ENCODE measurements at regions not wholly inside any gene's neighbourhood (a gene's known extent, or its start where the extent isn't known, plus 50 kb on each side); places are given as distances from the start of the nearest gene placed in this dataset.

- no peak for TF ChIP-seq CTCF (IDR thresholded peaks at IDR 0.05; ENCODE audit: low read length, missing control alignments)
- no peak for DNase-seq (ENCODE audit: low read depth)
- no peak overlapping the region for H3K4me3 ChIP-seq (replicated peaks; ENCODE audit: low read depth, low read length)
Measured at GRCh38 chr5:176171171-176171760, 67.0 kb upstream of the SIMC1 start.

GRCh38 chr5:176172246-176172645 is 66.0 kb upstream of the SIMC1 start:
- no peak for DNase-seq (ENCODE audit: low read depth)
- TF ChIP-seq CTCF (IDR thresholded peaks at IDR 0.05; ENCODE audit: low read length, missing control alignments) = no peak
- no peak overlapping the region for H3K4me3 ChIP-seq (replicated peaks; ENCODE audit: low read depth, low read length)

GRCh38 chr5:176173647-176174046 is 64.6 kb upstream of the SIMC1 start:
- no peak for TF ChIP-seq CTCF (IDR thresholded peaks at IDR 0.05; ENCODE audit: low read length, missing control alignments)
- DNase-seq (ENCODE audit: low read depth) = no peak
- no peak overlapping the region for H3K4me3 ChIP-seq (replicated peaks; ENCODE audit: low read depth, low read length)

- DNase-seq (ENCODE audit: low read depth) = no peak
- H3K4me3 ChIP-seq (replicated peaks; ENCODE audit: low read depth, low read length) = no peak overlapping the region
- no peak for TF ChIP-seq CTCF (IDR thresholded peaks at IDR 0.05; ENCODE audit: low read length, missing control alignments)
Measured at GRCh38 chr5:176174345-176175025, 63.7 kb upstream of the SIMC1 start.

- DNase-seq (ENCODE audit: low read depth) = no peak
- TF ChIP-seq CTCF (IDR thresholded peaks at IDR 0.05; ENCODE audit: low read length, missing control alignments) = no peak
- no peak overlapping the region for H3K4me3 ChIP-seq (replicated peaks; ENCODE audit: low read depth, low read length)
Measured at GRCh38 chr5:176175101-176175852, 62.9 kb upstream of the SIMC1 start.

- no peak overlapping the region for H3K4me3 ChIP-seq (replicated peaks; ENCODE audit: low read depth, low read length)
- no peak for DNase-seq (ENCODE audit: low read depth)
Measured at GRCh38 chr5:176176231-176176630, 62.0 kb upstream of the SIMC1 start.

More at GRCh38 chr5:176176231-176176630, 62.0 kb upstream of the SIMC1 start:
- TF ChIP-seq CTCF (IDR thresholded peaks at IDR 0.05; ENCODE audit: low read length, missing control alignments) = no peak

Measured in fibroblast of pulmonary artery (primary cell).